ENCODE measurements at regions not wholly inside any gene's neighbourhood (a gene's known extent, or its start where the extent isn't known, plus 50 kb on each side); places are given as distances from the start of the nearest gene placed in this dataset.

DNA sequence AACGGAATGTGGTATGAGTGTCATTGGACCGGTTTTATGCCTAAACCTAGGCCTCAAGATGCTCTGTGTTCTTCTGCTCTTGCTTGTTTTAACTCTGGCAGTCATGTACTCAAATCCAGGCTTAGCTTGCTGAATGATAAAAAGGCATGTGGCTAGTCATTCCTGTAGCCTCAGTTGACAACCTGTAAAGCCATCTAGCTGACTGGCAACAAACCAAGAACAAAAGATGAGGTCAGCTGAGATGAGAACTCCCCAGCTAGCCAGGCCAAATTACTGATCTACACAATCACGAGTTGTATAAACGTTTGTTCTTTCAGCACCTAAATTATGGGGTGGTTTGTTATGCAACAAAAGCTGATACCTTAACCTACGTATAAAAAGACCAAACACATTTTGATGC lies 1406.0 kb upstream of the CDH8 start:
- TF ChIP-seq CTCF (IDR thresholded peaks at IDR 0.05): no peak

- TF ChIP-seq CTCF (IDR thresholded peaks at IDR 0.05): no peak
These were observed 1390.1 kb upstream of the CDH8 start for GRCh38 chr16:63426275-63426870.

GRCh38 chr16:63422715-63423114 lies 1386.5 kb upstream of the CDH8 start:
- no peak for TF ChIP-seq CTCF (IDR thresholded peaks at IDR 0.05)

- no peak for TF ChIP-seq CTCF (IDR thresholded peaks at IDR 0.05)
These were observed 1380.5 kb upstream of the CDH8 start for GRCh38 chr16:63416712-63417111.

DNA sequence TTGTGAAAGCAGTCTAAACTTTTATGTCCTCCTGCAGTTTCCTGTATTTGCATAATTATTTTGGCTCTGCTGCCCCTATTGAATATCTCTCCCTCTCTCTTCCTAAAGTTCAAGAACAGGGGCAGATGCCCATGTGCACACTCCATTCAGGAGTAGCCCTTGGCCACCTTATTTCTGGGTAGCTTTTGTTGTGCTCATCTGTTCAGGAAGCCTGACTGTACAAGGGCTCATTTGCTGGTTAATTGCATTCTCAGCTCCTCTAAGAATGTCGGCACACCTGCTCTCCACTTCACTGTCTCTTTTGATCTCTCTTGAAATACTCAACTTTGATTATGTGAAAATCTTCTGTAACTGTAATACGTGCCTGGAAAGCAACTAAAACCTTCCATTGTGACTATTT lies 1378.8 kb upstream of the CDH8 start:
- no peak for TF ChIP-seq CTCF (IDR thresholded peaks at IDR 0.05)

- TF ChIP-seq CTCF (IDR thresholded peaks at IDR 0.05): no peak
These were observed 1374.4 kb upstream of the CDH8 start for GRCh38 chr16:63410594-63410993.

- no peak for TF ChIP-seq CTCF (IDR thresholded peaks at IDR 0.05)
These were observed 1367.6 kb upstream of the CDH8 start for GRCh38 chr16:63403792-63404191.
